Stimulated activated naive CD8-positive, alpha-beta T cell treated with anti-CD3 and anti-CD28 coated beads, Interleukin-15, Interleukin-2, amounts not matched to agents 100 U/mL and 50 U/mL, for 24 hours (primary cell): ENCODE measurements at regions not wholly inside any gene's neighbourhood (a gene's known extent, or its start where the extent isn't known, plus 50 kb on each side); places are given as distances from the start of the nearest gene placed in this dataset.

Source experiments
- ATAC-seq: fragments of 150-1000 bp; cut with Tn5 transposase; one replicate; pipeline ENCODE4 v1.10.0; 2021
- DNase-seq: peaks from one replicate; pipeline ENCODE4 v3.0.0; 2021

DNA sequence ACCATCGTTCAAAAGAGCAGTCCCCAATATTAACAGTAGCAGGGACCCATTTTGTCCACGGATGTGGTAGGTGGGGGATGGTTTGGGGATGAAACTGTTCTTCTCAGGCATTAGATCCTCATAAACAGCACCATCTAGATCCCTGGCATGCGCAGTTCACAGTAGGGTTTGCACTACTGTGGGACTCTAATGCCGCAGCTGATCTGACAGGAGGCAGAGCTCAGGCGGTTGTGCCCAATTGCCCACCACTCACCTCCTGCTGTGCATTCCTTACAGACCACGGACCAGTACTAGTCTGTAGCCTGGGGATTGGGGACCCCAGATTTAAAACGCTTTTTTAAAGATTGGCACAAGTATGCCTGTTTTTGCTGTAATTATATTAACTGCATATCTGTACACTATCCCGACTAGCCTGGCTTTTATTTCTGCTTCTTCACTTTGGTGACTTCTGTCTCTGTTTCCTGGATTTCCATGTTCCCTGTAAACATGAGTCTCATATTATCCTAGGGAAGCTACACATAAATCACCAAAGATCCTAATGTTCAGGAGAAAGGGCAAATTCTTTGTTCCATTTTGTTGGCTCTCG, 163.3 kb upstream of the AKR1E2 start:
- ATAC-seq (no peak), DNase-seq (no peak)

DNA sequence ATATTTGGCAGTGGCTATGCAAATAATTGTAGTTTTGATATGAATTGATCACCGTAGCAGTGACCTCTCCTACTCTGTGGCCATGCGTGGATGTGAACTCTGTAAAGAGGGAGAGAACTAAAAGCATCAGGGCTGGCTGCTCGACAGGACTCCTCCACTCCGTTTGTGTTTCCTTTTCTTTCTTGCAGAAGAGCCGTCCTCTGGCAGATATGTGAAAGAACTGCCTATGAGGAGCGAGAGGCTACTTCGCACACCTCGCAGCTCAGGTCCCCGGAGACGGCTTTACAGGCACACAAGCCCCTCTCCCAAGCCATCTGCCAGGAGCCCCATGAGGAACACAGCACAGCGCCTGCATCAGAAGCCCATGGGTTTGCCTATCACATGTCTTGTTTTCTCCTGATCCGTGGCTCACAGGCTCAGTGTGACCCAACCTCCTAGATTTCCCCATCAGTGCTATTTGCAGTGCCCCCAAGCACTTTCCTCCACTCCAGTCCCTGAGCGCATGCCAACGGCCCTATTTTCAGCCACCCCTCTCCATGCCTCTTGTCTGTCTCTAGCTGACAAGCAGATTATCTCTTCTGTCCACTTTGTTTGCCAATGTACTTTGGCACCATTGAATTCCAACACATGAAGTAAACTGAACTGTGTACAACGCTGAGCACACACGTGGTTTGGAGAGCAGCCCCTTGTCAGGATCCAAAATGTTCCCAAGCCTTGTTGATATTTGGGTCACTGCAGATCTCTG, 164.3 kb upstream of the AKR1E2 start:
- no peak for DNase-seq
- no peak for ATAC-seq

DNA sequence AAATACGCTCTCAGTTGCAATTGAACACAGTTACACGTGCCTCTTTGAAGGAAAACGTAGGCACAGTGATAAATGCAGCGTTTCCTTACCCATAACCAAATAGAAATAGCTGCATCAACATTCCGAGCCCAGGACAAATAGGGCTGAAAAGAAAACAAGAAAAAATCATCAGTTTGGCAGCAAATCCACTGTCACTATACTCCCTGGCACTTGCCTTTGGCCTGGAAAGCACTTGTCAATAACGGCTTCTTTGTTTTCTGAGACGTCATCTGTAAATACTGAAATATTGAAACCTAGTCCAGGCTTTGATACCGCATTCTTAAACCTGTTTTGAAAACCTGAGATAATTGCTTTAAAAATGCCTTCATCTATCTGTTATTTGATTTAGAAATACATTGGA, 167.2 kb upstream of the AKR1E2 start:
- DNase-seq (no peak), ATAC-seq (no peak)

DNA sequence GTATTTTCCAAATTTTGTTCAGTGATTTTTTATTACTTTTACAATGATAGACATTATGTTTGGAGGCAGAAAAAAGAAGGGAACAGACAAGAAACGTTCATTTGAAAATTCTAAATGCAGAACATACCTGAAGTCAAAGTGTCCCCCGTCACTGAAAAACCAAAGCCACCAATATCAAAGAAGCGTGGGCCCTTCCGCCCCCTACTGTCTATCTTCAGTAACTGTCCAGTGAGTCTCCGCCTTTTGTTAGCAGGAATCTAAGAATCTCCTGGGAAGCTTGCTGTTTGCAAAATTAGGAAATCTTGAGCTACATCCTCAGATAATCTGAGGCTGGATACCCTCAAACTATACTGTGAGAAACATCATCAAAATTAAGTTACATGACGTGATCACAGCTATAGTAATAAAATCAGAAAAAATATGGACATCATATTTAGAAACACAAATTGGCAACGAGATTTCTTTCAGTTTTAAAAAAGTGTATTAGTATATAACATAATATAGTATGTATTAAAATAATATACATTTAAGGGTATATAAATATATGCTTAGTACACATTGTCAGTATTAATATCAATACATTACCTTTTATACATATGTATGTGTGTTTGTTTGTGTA, 169.3 kb upstream of the AKR1E2 start:
- ATAC-seq: no peak
- peak; percentile 28 for DNase-seq

DNA sequence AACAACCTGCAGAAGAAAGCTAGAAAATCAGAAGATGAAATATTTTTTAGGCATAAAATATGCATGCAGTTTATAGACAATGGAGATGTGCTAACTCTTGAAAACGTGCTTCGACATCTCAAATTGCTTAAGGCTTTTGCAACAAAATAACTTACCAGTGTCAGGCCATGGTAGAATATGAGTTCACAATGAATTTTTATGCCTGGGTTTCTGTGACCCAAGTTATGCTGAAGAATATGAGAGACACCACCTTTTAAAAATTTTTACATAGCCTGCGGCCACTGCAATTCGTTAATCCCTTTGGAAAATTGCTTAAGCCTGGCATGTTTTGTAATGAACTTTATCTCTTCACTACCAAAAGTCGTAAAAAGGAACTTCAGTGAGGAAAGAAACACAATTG, 170.1 kb upstream of the AKR1E2 start:
- ATAC-seq: no peak

DNA sequence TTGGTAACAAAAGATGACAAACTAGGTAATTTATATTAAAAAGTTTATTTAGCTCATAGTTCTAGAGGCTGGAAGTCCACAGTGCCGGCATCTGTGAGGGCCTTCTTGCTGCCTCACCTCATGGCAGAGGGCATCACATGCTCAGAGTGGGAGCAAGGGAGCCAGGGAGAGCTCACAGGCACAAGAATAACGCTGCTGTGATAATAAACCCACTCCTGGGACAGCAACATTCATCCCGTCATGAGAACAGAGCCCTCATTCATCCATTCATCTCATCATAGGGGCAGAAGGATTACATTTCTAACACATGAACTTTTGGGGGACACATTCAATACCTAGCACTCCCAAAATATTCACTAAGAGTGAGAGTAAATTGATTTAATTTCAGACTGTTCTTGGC, 170.6 kb upstream of the AKR1E2 start:
- no peak for DNase-seq
- no peak for ATAC-seq

More for the DNA sequence above, 170.1 kb upstream of the AKR1E2 start:
- DNase-seq: no peak

DNA sequence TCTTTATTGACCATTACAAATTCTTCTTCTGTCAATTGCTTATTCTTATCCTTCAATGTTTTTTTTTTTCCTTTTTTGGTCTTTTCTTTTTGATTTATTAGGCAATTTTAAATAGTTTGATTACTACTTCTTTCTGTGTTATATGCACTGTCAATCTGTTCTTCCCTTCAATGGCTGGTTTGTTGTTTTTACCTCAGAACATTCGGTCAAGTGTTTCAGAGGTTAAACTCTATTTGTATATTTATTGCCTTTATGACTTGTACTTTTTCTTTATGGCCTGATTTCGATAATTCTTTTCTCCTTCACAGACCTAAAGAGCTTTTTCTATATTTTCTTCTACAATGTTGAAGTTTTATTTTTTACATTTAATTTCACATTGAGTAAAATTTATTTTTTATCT, 171.5 kb upstream of the AKR1E2 start:
- ATAC-seq (no peak), DNase-seq (no peak)

DNA sequence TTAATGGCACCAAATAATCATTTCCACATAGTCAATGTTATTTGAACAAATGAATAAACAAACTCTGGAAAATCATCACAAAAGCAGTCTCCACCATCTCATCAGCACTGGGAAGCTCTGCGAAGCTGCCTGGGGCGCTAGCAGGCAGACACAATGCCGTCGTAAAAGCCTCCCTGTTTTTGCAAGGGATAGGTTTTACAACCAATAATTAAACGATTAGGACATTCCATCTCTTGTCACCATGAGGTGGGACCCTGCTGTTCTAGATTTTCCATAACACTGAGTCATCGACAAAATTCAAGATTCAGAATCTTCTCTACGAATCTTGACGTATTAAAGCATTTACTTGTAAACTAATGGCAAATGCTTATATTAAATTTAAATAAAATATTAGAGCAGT, 172.8 kb upstream of the AKR1E2 start:
- ATAC-seq (no peak), DNase-seq (no peak)

DNA sequence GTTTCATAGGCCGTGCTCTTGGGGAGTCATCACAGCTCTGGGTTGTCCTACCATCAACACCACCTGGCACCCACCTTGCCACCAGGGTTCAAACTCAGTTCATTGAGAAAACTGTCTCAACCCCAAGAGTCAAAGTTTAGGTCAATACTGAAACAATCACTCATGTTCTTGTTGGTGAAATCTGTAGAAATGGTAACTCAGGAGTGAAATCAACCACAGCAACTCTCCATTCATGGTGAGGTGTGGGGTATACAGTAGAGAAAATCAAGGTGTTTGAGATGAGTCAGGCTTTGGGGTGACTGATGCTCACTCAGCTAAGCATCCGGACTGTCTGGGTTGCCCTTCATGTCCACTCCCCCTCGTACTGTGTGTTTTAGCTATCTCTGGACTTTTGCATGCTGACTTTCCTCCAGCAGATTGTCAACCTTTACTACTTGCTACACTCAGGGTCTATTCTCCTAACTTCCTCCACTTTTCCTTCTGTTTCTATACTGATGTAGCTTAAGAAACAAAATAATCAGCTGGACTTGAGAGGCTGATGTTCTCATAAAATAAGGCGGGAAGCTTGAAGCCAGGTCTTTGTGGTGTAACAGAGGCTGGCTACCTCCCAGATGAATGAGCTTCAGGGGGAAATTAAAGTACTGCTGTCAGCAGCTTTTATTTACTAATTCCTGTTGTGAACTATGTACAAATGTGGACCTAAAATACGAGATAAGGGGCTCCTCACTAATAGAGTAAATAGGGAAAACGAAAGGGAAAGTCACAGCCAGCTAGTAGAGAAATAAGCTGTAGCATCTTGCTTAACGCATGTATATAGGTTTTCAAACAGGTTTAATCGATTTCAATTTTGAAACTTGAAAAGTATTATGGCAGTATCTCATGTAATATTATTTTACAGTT, 173.6 kb upstream of the AKR1E2 start:
- ATAC-seq (peak; percentile 89), DNase-seq (peak; percentile 20)

DNA sequence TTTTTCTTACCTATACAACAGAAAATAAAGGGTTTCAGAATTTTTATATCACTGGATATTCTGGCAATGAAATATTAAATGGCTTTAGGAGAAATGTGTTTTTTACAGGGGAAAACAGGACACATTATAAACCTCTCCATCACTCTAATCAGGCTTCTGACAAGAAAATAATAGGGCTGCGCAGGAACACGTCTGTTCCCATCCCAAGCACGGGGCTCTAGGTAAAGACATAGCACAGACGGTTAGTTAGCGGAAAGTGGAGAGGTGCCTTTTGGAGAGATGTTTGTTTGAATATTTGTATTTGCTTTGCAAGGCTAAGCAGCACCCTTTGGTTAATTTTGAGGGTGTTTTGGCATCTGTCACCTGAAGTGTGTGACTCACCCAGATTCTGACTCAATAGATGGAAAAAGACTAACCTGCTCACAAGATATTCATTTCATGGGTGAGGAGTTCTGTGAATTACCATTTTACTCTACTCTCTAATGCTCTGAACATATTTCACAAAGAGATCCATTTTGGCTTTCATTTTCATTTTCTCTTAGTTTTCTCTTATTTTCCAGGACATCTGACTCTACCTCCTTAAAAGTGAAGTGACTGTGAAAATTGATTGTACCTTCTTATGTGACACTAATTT, 174.5 kb upstream of the AKR1E2 start:
- DNase-seq (no peak), ATAC-seq (peak; percentile 77)

DNA sequence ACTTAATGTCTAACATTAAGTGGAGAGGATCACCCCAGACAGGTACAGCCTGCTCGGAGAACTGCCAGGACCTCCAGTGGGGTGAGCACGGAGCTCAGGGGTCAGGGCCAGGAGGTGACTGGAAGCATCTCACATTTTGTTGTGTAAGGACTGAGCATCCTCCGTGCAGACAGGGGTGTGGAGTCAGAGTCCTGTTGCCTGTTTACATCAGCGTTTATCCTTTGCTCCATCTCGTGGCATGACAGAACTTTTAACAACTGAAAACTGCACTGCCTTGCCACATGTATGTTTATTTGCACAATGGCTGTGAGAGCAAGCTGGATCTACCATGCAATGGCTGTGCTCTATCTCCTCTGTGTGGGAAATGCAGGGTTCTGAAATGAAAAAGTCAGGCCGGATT, 175.4 kb upstream of the AKR1E2 start:
- ATAC-seq (no peak), DNase-seq (no peak)

DNA sequence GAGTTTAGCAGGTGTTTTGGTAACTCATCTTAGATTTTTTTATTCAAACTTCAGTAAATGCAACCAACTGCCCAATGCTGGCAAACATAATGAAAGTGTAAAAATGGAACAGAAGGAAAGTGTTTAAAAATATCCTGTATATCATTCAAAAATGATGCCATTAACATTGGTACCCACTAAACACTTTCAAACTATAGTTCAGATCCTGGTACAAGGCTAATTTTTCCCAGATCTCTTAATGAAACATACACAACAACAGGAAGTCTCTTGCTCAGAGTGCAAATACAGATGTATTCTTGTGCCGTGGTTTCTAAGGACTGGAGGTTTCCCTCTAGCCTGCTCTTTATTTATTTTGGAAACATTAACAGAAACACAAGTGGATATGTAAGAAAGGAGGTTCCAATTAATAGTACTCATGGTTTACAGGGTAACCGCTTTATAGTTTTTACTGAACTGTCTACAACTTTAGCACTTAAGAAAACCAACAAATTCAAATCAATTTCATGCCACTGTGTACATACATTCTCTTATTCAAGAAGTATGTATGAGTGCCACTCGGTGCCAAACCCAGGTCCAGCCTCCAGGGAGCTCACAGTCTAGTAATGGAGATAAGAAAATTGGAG, 176.0 kb upstream of the AKR1E2 start:
- ATAC-seq (no peak), DNase-seq (no peak)

DNA sequence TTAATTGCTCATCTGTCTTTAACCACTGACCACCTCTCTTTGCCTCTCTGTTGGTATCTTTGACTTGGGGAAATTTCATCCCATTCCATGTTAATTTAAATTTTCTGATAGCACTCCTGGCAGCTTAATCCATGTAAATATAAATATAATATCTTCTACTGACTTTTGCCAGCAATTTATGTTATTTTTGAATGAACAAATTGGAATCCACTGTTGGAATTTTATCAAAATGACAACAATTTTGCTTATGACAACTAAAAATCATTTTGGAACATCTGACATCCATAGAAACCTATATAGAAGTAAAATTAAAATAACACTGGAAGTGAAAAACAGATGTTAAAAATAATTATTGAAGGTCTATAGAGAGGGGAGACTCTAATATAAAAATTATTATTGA, 176.5 kb upstream of the AKR1E2 start:
- DNase-seq (no peak), ATAC-seq (no peak)

DNA sequence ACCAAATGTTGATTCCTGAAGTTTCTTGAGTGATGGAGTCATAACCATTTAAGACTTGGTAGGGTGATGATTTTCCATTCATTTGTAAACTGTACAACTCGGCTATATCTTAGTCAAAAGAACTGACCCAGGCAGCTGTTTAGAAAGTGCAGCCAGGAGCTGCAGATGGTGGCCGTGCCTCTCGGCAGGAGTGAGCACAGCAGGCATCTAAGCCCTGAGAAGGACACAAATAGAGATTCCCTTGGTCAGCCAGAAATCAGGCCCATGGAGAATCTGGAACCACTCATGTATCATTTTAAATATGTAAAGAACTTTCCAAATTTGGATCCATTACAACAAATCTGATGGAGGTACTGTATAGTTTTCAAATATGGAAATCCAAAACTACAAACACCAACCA, 177.0 kb upstream of the AKR1E2 start:
- DNase-seq (no peak), ATAC-seq (no peak)

DNA sequence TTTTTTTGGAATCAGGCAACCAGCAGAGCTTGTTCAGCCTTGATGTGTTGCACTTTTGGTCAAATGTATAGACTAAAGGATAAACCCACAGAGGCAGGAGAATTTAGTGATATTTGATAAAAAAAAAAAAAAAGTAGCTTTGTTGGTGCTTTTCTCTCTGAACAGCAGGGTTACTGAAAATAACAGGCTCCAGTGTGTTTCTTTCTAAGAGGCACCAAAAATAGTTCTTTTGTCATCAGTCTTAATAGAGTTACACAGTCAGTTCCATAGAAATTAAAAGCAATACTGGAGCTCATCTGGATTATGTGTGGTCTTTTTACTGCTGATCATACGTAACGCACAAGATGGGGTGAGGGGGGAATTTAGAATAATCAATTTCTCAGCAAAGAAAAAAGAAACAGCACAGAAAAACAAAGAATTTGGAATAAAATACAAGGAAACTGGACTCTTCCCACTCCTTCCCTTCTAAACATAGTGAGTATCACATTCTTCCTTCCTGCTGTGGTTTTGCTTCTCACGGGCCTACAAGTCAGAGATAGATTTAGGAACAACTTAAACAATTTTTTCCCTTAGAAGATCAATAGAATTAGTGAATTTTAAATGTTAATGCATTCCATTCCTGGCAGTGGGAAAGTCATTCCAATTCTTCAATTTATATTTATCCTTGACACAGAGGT, 178.8 kb upstream of the AKR1E2 start:
- no peak for ATAC-seq
- no peak for DNase-seq

DNA sequence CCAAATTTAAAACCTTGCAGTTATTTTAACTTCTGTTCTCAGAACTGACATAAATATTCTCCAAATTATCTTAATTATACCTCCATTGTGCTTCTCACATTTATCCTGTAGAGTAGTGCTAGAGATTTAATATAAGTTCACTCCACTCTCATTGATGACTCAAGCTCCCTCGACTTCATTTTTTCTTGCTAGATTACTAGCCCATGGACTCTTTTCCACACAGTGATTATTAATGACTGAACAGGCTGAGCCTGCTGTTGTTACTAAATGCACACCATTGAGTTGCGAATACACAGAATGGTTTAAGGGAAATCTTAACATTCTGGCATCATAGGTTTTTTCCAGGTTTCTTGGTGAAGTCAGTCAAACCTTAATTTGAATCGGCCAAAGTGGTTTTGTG, 179.5 kb upstream of the AKR1E2 start:
- DNase-seq: no peak

DNA sequence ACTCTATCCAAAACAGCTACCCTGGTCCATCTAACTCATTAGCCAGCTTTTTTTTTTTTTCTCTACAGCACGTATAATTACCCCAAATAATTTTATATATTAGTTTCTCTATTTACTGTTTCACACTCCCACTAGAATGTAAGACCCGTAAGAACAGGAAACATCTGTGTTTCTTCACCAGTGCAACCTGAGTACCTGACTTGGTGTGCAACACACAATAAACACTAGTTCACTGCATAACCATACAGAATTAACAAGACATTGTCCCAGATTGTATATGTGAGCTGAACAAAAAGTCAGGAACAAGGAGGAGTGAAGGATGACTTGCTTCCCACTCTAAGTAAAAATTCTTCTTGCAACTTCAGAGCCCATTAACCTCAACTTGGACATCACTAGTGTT, 180.2 kb upstream of the AKR1E2 start:
- ATAC-seq (no peak), DNase-seq (no peak)

More for the DNA sequence above, 179.5 kb upstream of the AKR1E2 start:
- no peak for ATAC-seq

DNA sequence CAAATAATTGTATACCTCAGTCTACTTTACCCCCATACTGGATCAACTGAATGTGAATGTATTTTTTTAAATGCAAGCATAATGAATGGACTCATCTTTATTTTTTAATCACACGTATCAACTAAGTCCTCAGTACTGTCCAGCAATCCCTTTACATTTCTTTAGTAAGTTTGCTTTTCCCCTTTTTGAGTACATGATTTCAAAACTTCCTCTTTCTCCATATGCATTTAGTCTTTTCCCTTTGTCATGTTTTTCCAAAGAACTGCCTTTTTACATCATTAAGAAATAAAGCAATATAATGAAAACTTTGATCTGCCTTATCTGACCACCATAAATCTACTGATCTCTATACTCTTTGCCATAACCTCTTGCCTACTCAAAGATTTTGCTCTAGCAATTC, 182.5 kb upstream of the AKR1E2 start:
- no peak for ATAC-seq

DNA sequence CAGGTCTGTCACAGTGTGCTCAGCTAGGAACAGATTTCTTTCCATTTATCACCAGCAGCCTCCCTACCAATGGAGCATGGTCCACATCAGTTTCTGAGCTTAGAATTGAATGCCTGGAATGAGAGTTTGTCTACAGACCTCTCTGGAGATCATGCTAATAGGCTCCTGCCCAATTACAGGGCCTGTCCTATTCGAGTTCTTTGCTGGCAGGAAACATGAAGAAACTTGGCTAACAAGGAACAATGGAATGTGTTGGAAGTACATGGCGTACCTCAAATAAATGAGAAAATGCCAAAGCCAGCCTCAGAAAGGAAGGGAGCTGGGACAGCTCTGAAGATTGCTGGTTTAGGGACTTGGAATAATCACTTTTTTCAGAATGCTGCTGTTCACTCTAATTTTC, 186.0 kb upstream of the AKR1E2 start:
- ATAC-seq: no peak
- DNase-seq: no peak

More for the DNA sequence above, 182.5 kb upstream of the AKR1E2 start:
- DNase-seq: no peak

DNA sequence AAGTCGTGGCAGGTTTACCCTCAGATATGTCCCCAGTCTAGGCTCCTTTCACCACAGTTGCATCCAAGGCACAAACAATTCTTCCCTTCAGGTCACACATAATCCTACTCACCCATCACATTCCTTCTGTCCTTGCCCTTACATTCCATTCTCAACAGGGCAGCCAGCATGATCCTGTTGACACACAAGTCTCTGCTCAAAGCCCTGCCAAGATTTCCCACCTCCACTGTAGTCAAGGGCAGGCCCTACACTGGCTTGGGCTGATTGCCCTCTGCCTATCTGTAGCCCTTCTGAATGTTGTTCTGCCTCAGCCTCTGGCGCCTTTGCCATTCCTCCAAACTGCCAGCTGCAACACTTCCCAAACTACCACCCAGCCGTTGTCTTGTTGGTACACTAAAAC, 187.9 kb upstream of the AKR1E2 start:
- ATAC-seq (no peak), DNase-seq (no peak)

DNA sequence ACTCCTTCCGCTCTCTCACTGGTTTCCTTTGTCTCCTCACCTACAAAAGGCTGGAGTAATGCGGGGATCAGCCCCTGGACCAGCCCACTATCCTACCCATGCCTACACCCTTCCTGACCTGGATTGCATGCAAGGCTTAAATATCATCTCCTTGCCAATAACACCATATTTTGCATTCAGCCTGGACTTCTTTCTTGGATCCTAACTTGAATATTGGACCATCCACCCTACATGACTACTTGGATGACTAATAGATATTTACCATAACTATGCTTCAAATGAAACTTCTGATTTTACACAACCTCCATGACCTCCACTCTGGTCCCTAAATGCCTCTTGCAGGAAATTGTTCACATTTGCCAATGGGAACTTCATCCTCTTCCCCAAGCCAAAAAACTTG, 188.3 kb upstream of the AKR1E2 start:
- DNase-seq: no peak
- no peak for ATAC-seq
